GM23338 (cell line): ENCODE measurements at regions not wholly inside any gene's neighbourhood (a gene's known extent, or its start where the extent isn't known, plus 50 kb on each side); places are given as distances from the start of the nearest gene placed in this dataset.

Source experiments
- ATAC-seq: fragments of 200-7000 bp; cut with Tn5 transposase; 3 replicates; pipeline ENCODE4 v1.9.1; 2020
- DNase-seq: peaks from one replicate; pipeline ENCODE4 v3.0.0-alpha.2; 2015; ENCODE audit warnings: low spot score
- H2AFZ ChIP-seq: fragments of 200-600 bp; sonication (generic); 2 replicates; pipeline ENCODE4 v1.8.0; 2016; ENCODE audit warnings: antibody characterized with exemption, mild to moderate bottlenecking, moderate library complexity
- H3F3A ChIP-seq: fragments of 200-600 bp; sonication (generic); replicated peaks from 2 replicates; pipeline ENCODE4 v1.8.0; 2017; ENCODE audit warnings: antibody characterized with exemption, mixed run types, low read depth
- H3K27ac ChIP-seq: fragments of 200-600 bp; sonication (generic); 2 replicates; pipeline ENCODE4 v1.6.1; 2016; ENCODE audit warnings: low read depth
- H3K27me3 ChIP-seq: fragments of 200-600 bp; sonication (generic); 2 replicates; pipeline ENCODE4 v1.8.0; 2016; ENCODE audit warnings: mild to moderate bottlenecking, mixed run types, moderate library complexity; ENCODE audit not compliant: insufficient read depth
- H3K36me3 ChIP-seq: fragments of 200-600 bp; sonication (generic); 2 replicates; pipeline ENCODE4 v1.8.0; 2016; ENCODE audit warnings: mild to moderate bottlenecking; ENCODE audit not compliant: insufficient read depth
- H3K4me1 ChIP-seq: fragments of 200-600 bp; sonication (generic); 2 replicates; pipeline ENCODE4 v1.8.0; 2016; ENCODE audit warnings: mild to moderate bottlenecking, moderate library complexity; ENCODE audit not compliant: insufficient read depth
- H3K4me2 ChIP-seq: fragments of 200-600 bp; sonication (generic); 2 replicates; pipeline ENCODE4 v1.7.1; 2017; ENCODE audit warnings: mixed run types
- H3K4me3 ChIP-seq: fragments of 200-600 bp; sonication (generic); 2 replicates; pipeline ENCODE4 v1.6.1; 2016; ENCODE audit warnings: mixed run types
- H3K79me2 ChIP-seq: fragments of 200-600 bp; sonication (generic); replicated peaks from 2 replicates; pipeline ENCODE4 v1.8.0; 2017; ENCODE audit warnings: mild to moderate bottlenecking; ENCODE audit not compliant: insufficient read depth
- H3K9me2 ChIP-seq: fragments of 200-600 bp; sonication (generic); 2 replicates; pipeline ENCODE4 v1.8.0; 2017; ENCODE audit not compliant: insufficient read depth
- H4K20me1 ChIP-seq: fragments of 200-600 bp; sonication (generic); replicated peaks from 2 replicates; pipeline ENCODE4 v1.8.0; 2017; ENCODE audit warnings: mild to moderate bottlenecking; ENCODE audit not compliant: insufficient read depth
- H3K27ac Mint-ChIP-seq: 2 replicates; pipeline ENCODE4 v1.8.0; 2020; ENCODE audit warnings: inconsistent platforms, mild to moderate bottlenecking, moderate library complexity, mixed read lengths
- H3K27me3 Mint-ChIP-seq: 3 replicates; pipeline ENCODE4 v1.8.0; 2022; ENCODE audit warnings: low read depth, mild to moderate bottlenecking, moderate library complexity, mixed read lengths, inconsistent platforms; ENCODE audit not compliant: insufficient read depth, poor library complexity
- H3K36me3 Mint-ChIP-seq: 3 replicates; pipeline ENCODE4 v1.8.0; 2021; ENCODE audit warnings: low read depth, mild to moderate bottlenecking, inconsistent platforms, moderate library complexity, mixed read lengths
- H3K4me1 Mint-ChIP-seq: 3 replicates; pipeline ENCODE4 v1.8.0; 2020; ENCODE audit warnings: mild to moderate bottlenecking, inconsistent platforms, mixed read lengths
- H3K4me3 Mint-ChIP-seq: 3 replicates; pipeline ENCODE4 v1.8.0; 2021; ENCODE audit warnings: moderate library complexity, mild to moderate bottlenecking, inconsistent platforms, mixed read lengths
- H3K9me3 Mint-ChIP-seq: 3 replicates; pipeline ENCODE4 v1.8.0; 2020; ENCODE audit warnings: moderate library complexity, mild to moderate bottlenecking, inconsistent platforms, mixed read lengths
- CREB1 ChIP-seq: fragments of 250-450 bp; sonication (Bioruptor Pico); IDR thresholded peaks from 2 replicates; pipeline ENCODE4 v1.5.0; 2020; ENCODE audit warnings: low read depth, mild to moderate bottlenecking, moderate library complexity
- CTCF ChIP-seq, 2 experiments: fragments of 200-600 bp in 1 of 2; sonication (generic) in 1 of 2; conservative IDR thresholded peaks; 2 replicates each; pipeline versions ENCODE4 v1.5.1 to v1.6.1; 2016 to 2017; ENCODE audit warnings: antibody characterized with exemption in 2 of 2, low read depth in 2 of 2, mild to moderate bottlenecking in 2 of 2, moderate library complexity in 1 of 2
- ETS1 ChIP-seq: IDR thresholded peaks from 2 replicates; pipeline ENCODE4 v1.6.1; 2016; ENCODE audit warnings: antibody characterized with exemption
- EZH2 ChIP-seq: fragments of 200-600 bp; sonication (generic); IDR thresholded peaks from one replicate; pipeline ENCODE4 v1.8.0; 2017; ENCODE audit warnings: antibody characterized with exemption, mild to moderate bottlenecking, low read depth; ENCODE audit not compliant: unreplicated experiment
- EZH2phosphoT487 ChIP-seq: fragments of 200-600 bp; sonication (generic); IDR thresholded peaks from one replicate; pipeline ENCODE4 v1.8.1; 2018; ENCODE audit warnings: antibody characterized with exemption; ENCODE audit not compliant: unreplicated experiment
- JUNB ChIP-seq: IDR thresholded peaks from one replicate; pipeline ENCODE4 v1.6.1; 2016; ENCODE audit warnings: antibody characterized with exemption; ENCODE audit not compliant: unreplicated experiment
- NANOG ChIP-seq: IDR thresholded peaks from 2 replicates; pipeline ENCODE4 v1.6.1; 2016; ENCODE audit warnings: antibody characterized with exemption, borderline replicate concordance
- POLR2AphosphoS5 ChIP-seq: IDR thresholded peaks from 2 replicates; pipeline ENCODE4 v1.6.1; 2016; ENCODE audit warnings: antibody characterized with exemption, low read depth
- REST ChIP-seq: IDR thresholded peaks from one replicate; pipeline ENCODE4 v1.6.1; 2018; ENCODE audit warnings: antibody characterized with exemption; ENCODE audit not compliant: unreplicated experiment
- STAT1 ChIP-seq: IDR thresholded peaks from one replicate; pipeline ENCODE4 v1.6.1; 2016; ENCODE audit warnings: antibody characterized with exemption; ENCODE audit not compliant: unreplicated experiment
- ZNF114 ChIP-seq: fragments of 250-450 bp; sonication (Bioruptor Pico); IDR thresholded peaks from 2 replicates; pipeline ENCODE4 v1.5.0; 2020; ENCODE audit warnings: mild to moderate bottlenecking, moderate library complexity
- ZNF331 ChIP-seq: fragments of 250-450 bp; sonication (Bioruptor Pico); IDR thresholded peaks from 2 replicates; pipeline ENCODE4 v1.5.0; 2020; ENCODE audit warnings: low read depth, mild to moderate bottlenecking, moderate library complexity
- ZNF462 ChIP-seq: fragments of 250-450 bp; sonication (Bioruptor Pico); IDR thresholded peaks from 2 replicates; pipeline ENCODE4 v1.5.0; 2020; ENCODE audit warnings: mild to moderate bottlenecking, moderate library complexity

GRCh38 chr12:78760906-78761305 is 103.7 kb upstream of the SYT1 start:
- no peaks in the 10 kb centered on the region for H3K4me1 ChIP-seq
- no peak overlapping the region for H3K27ac ChIP-seq
- no peaks in the 10 kb centered on the region for H4K20me1 ChIP-seq
- H3K27me3 ChIP-seq: no peaks in the 10 kb centered on the region
- H3K4me3 ChIP-seq: no peak overlapping the region
- ATAC-seq (no peak), DNase-seq (no peak)
- Mint-ChIP-seq H3K27me3 (no peaks in the 10 kb centered on the region), H3K4me1 (no peaks in the 10 kb centered on the region), H3K4me3 (no peak overlapping the region), H3K9me3 (peaks cover 14% of the 10 kb centered on the region; the same call in 2 of the 3 replicates), H3K36me3 (0 out of 3 replicates have a peak, but pooled peaks cover 4% of the 10 kb centered on the region), H3K27ac (no peak overlapping the region)
- H3K9me2 ChIP-seq: no peaks in the 10 kb centered on the region; the same call in 1 of the 2 replicates
- H2AFZ ChIP-seq: no peak overlapping the region
- TF ChIP-seq ETS1 (no peak), POLR2AphosphoS5 (no peak), CTCF (conservative IDR thresholded peaks at IDR 0.05; ENCODE audit: low read depth in 2 of 2) (no peak), CREB1 (CRISPR knock-in tag) (no peak), ZNF114 (CRISPR knock-in tag) (no peak), REST (no peak), EZH2 (no peak), NANOG (no peak), ZNF331 (no peak), STAT1 (no peak), EZH2phosphoT487 (no peak), JUNB (no peak), ZNF462 (no peak)
- no peaks in the 10 kb centered on the region for H3K79me2 ChIP-seq
- no peaks in the 10 kb centered on the region for H3K36me3 ChIP-seq
- H3K4me2 ChIP-seq: no peak overlapping the region
- H3F3A ChIP-seq: no peaks in the 10 kb centered on the region
